ENCODE measurements at regions not wholly inside any gene's neighbourhood (a gene's known extent, or its start where the extent isn't known, plus 50 kb on each side); places are given as distances from the start of the nearest gene placed in this dataset.

DNA sequence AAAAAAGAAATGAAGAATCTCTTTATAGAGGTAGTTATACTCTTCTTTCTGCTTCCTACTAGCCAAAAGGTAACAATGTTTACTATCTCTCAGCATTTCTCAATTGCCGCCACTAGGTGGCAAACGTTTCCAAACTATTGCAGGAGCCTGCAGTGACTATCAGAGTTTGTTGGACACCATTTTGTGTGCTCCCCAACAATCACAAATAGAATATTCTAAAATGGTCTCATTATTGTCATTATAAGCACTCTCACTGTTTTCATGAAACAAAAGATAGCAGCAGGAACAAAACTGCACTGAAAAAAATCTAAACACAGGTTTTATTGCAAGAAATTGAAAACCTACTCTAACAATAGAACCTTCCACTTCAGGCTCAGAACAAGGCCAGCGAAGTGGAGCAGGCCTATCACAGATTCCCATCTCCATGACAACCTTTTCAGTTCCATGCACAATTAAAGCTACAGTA is 83.9 kb upstream of the PLPPR4 start:
- POLR2A ChIA-PET = no interaction called here
- no peak overlapping the region for H3K9ac ChIP-seq (ENCODE audit: low read length)
- no peaks in the 10 kb centered on the region for H3K9me3 ChIP-seq (ENCODE audit: control extremely low read depth in 1 of 3, control insufficient read depth in 2 of 3, insufficient read depth in 1 of 3, low read length in 2 of 3)

DNA sequence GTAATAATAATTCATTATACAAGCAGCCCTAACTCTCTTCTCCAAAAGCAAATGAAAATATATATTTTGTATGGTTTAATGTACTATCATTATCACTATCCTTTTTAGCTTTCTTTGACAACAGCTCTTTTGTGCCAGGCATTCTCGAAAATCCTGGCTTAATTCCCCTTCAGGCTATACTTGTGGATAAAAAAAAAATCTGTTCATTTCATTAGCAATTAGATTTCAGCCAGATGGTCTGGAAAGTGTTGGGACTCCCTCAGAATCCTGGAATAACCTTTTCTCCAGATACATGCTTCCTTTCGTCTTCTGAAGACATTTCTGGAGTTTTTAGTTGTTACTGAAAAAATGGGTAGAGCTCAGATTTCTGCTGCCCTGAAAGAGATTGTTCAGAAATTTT is 83.4 kb upstream of the PLPPR4 start:
- DNase-seq (no peak), ATAC-seq (ENCODE audit: low read depth) (no peak)
- Mint-ChIP-seq H3K27me3 (no peaks in the 10 kb centered on the region), H3K4me3 (no peak overlapping the region), H3K4me1 (no peaks in the 10 kb centered on the region), H3K9me3 (ENCODE audit: insufficient read depth) (no peaks in the 10 kb centered on the region), H3K27ac (no peak overlapping the region)
- intact Hi-C loops (cut with micrococcal nuclease) = loop anchor here (1.0 to 2.0 kb wide), 2 partner anchors 387 to 526 kb away; no protein-coding TSS in a partner anchor
- Histone ChIP-seq H2AFZ (ENCODE audit: insufficient read depth, low read depth, low read length, poor library complexity, severe bottlenecking) (peak overlapping the region; percentile 55), H3K36me3 (replicated peaks in 1 of 2; ENCODE audit: control extremely low read depth in 1 of 2, control insufficient read depth in 1 of 2, extremely low read depth in 1 of 2, insufficient read depth in 2 of 2, low read length in 1 of 2) (no peaks in the 10 kb centered on the region), H3K27me3 (replicated peaks in 1 of 4; ENCODE audit: control extremely low read depth in 1 of 4, control insufficient read depth in 3 of 4, insufficient read depth in 4 of 4, low read length in 3 of 4) (no peaks in the 10 kb centered on the region), H3K4me3 (ENCODE audit: control extremely low read depth in 1 of 5, extremely low read depth in 1 of 5, insufficient read depth in 1 of 5, low read depth in 2 of 5, low read length in 4 of 5) (no peak overlapping the region), H3K9ac (ENCODE audit: low read length) (no peak overlapping the region), H3K4me1 (ENCODE audit: control insufficient read depth in 2 of 2, insufficient read depth in 2 of 2, low read length in 2 of 2) (no peaks in the 10 kb centered on the region), H3K79me2 (ENCODE audit: control insufficient read depth, insufficient read depth, low read length) (no peaks in the 10 kb centered on the region), H3K4me2 (replicated peaks; ENCODE audit: low read depth, low read length, poor library complexity, severe bottlenecking) (no peak overlapping the region), H3K27ac (ENCODE audit: low read length in 2 of 2) (no peak overlapping the region), H4K20me1 (ENCODE audit: control insufficient read depth, insufficient read depth, low read length, poor library complexity, severe bottlenecking) (no peaks in the 10 kb centered on the region), H3K9me3 (ENCODE audit: control extremely low read depth in 1 of 3, control insufficient read depth in 2 of 3, insufficient read depth in 1 of 3, low read length in 2 of 3) (no peaks in the 10 kb centered on the region)
- no CpG with 5 or more reads among the region's 2 CpGs for WGBS (ENCODE audit: insufficient coverage)
- POLR2A ChIA-PET = no interaction called here
- TF ChIP-seq EZH2 (IDR thresholded peaks at IDR 0.05; ENCODE audit: borderline replicate concordance, insufficient read depth, low read depth, low read length, poor library complexity, severe bottlenecking) = no peak
- CTCF ChIA-PET = interaction anchor here (0.6 to 2.4 kb wide), 9 partner anchors 16 to 1688 kb away, joined by 3 to 12 read pairs (median 3); no protein-coding TSS in a partner anchor

More for the DNA sequence above, 83.9 kb upstream of the PLPPR4 start:
- Histone ChIP-seq H3K27ac (ENCODE audit: low read length in 2 of 2) (no peak overlapping the region), H3K36me3 (replicated peaks in 1 of 2; ENCODE audit: control extremely low read depth in 1 of 2, control insufficient read depth in 1 of 2, extremely low read depth in 1 of 2, insufficient read depth in 2 of 2, low read length in 1 of 2) (no peaks in the 10 kb centered on the region), H2AFZ (ENCODE audit: insufficient read depth, low read depth, low read length, poor library complexity, severe bottlenecking) (peak overlapping the region; percentile 55), H3K4me2 (replicated peaks; ENCODE audit: low read depth, low read length, poor library complexity, severe bottlenecking) (no peak overlapping the region), H3K79me2 (ENCODE audit: control insufficient read depth, insufficient read depth, low read length) (no peaks in the 10 kb centered on the region), H3K4me3 (ENCODE audit: control extremely low read depth in 1 of 5, extremely low read depth in 1 of 5, insufficient read depth in 1 of 5, low read depth in 2 of 5, low read length in 4 of 5) (no peak overlapping the region), H3K27me3 (replicated peaks in 1 of 4; ENCODE audit: control extremely low read depth in 1 of 4, control insufficient read depth in 3 of 4, insufficient read depth in 4 of 4, low read length in 3 of 4) (no peaks in the 10 kb centered on the region), H4K20me1 (ENCODE audit: control insufficient read depth, insufficient read depth, low read length, poor library complexity, severe bottlenecking) (no peaks in the 10 kb centered on the region), H3K4me1 (ENCODE audit: control insufficient read depth in 2 of 2, insufficient read depth in 2 of 2, low read length in 2 of 2) (no peaks in the 10 kb centered on the region)
- intact Hi-C loops (cut with micrococcal nuclease) = loop anchor here (1.0 to 2.0 kb wide), 2 partner anchors 386 to 526 kb away; no protein-coding TSS in a partner anchor
- H3K4me3 Mint-ChIP-seq = no peak overlapping the region
- TF ChIP-seq, protein P1, sequence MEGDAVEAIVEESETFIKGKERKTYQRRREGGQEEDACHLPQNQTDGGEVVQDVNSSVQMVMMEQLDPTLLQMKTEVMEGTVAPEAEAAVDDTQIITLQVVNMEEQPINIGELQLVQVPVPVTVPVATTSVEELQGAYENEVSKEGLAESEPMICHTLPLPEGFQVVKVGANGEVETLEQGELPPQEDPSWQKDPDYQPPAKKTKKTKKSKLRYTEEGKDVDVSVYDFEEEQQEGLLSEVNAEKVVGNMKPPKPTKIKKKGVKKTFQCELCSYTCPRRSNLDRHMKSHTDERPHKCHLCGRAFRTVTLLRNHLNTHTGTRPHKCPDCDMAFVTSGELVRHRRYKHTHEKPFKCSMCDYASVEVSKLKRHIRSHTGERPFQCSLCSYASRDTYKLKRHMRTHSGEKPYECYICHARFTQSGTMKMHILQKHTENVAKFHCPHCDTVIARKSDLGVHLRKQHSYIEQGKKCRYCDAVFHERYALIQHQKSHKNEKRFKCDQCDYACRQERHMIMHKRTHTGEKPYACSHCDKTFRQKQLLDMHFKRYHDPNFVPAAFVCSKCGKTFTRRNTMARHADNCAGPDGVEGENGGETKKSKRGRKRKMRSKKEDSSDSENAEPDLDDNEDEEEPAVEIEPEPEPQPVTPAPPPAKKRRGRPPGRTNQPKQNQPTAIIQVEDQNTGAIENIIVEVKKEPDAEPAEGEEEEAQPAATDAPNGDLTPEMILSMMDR (IDR thresholded peaks at IDR 0.05) = peak; percentile 94
- TF ChIP-seq EZH2 (IDR thresholded peaks at IDR 0.05; ENCODE audit: borderline replicate concordance, insufficient read depth, low read depth, low read length, poor library complexity, severe bottlenecking) = no peak
- no peaks in the 10 kb centered on the region for H3K9me3 Mint-ChIP-seq (ENCODE audit: insufficient read depth)
- WGBS (ENCODE audit: insufficient coverage) = 0% methylated on average over 2 of the region's 3 CpGs
- no peak overlapping the region for H3K27ac Mint-ChIP-seq
- CTCF ChIA-PET = interaction anchor here (0.6 to 1.8 kb wide), 7 partner anchors 17 to 1689 kb away, joined by 3 to 12 read pairs (median 3); no protein-coding TSS in a partner anchor
- ATAC-seq (ENCODE audit: low read depth) = peak; percentile 76
- peak; percentile 60 for DNase-seq
- H3K4me1 Mint-ChIP-seq = no peaks in the 10 kb centered on the region
- no peaks in the 10 kb centered on the region for H3K27me3 Mint-ChIP-seq

Data from B cell (primary cell).